IMR-90 (cell line): ENCODE measurements at regions not wholly inside any gene's neighbourhood (a gene's known extent, or its start where the extent isn't known, plus 50 kb on each side); places are given as distances from the start of the nearest gene placed in this dataset.

ENCODE experiments used
- ATAC-seq: fragments of 200-7000 bp; cut with Tn5 transposase; 2 replicates; pipeline ENCODE4 v1.9.1; 2020; ENCODE audit warnings: low read depth, mild to moderate bottlenecking, moderate library complexity
- BruUV-seq: library from RNA; stranded (reverse); fragments of 400-500 nt; replicated peaks from 2 replicates; lab custom pipeline; 2021; lab: Mats Ljungman, UMichigan
- CTCF ChIA-PET: fragments of 300-600 bp; formaldehyde crosslinking; extraction: SDS; loops from one replicate; lab custom pipeline; 2021; ENCODE audit warnings: antibody characterized with exemption; lab: Yijun Ruan, JAX
- POLR2A ChIA-PET: fragments of 300-600 bp; sonication (Branson Sonifier 250); formaldehyde crosslinking; loops from one replicate; lab custom pipeline; 2022; ENCODE audit warnings: antibody characterized with exemption; ENCODE audit not compliant: unreplicated experiment; lab: Charles Lee
- DNase-seq: peaks from one replicate; pipeline ENCODE4 v3.0.0; 2013
- H2AFZ ChIP-seq: replicated peaks from 2 replicates; pipeline ENCODE3; 2013; ENCODE audit warnings: low read length, mild to moderate bottlenecking; ENCODE audit not compliant: poor library complexity
- H2AK5ac ChIP-seq: 2 replicates; pipeline ENCODE4 v1.6.1; 2013; ENCODE audit warnings: low read depth, low read length, inconsistent platforms
- H2AK9ac ChIP-seq: replicated peaks from 2 replicates; pipeline ENCODE3; 2013; ENCODE audit warnings: mild to moderate bottlenecking, low read depth, low read length, moderate library complexity; ENCODE audit not compliant: poor library complexity
- H2BK120ac ChIP-seq: 2 replicates; pipeline ENCODE4 v1.6.1; 2013; ENCODE audit warnings: low read depth, low read length, inconsistent platforms
- H2BK15ac ChIP-seq: 3 replicates; pipeline ENCODE4 v1.6.1; 2013; ENCODE audit warnings: low read depth, low read length, inconsistent platforms
- H2BK20ac ChIP-seq: 2 replicates; pipeline ENCODE4 v1.6.1; 2013; ENCODE audit warnings: low read depth, mild to moderate bottlenecking, inconsistent platforms, low read length, moderate library complexity
- H2BK5ac ChIP-seq: 2 replicates; pipeline ENCODE4 v1.6.1; 2013; ENCODE audit warnings: mild to moderate bottlenecking, low read depth, low read length, inconsistent platforms; ENCODE audit not compliant: poor library complexity, severe bottlenecking
- H3K14ac ChIP-seq: replicated peaks from 2 replicates; pipeline ENCODE4 v1.6.1; 2013; ENCODE audit warnings: low read depth, low read length, inconsistent platforms
- H3K18ac ChIP-seq: 2 replicates; pipeline ENCODE4 v1.6.1; 2013; ENCODE audit warnings: low read depth, low read length, control low read depth
- H3K23ac ChIP-seq: 2 replicates; pipeline ENCODE4 v1.6.1; 2013; ENCODE audit warnings: low read depth, low read length, inconsistent platforms
- H3K27ac ChIP-seq: 2 replicates; pipeline ENCODE4 v1.5.1; 2013; ENCODE audit warnings: mild to moderate bottlenecking, control low read depth, low read length; ENCODE audit not compliant: insufficient read depth
- H3K27me3 ChIP-seq: 2 replicates; pipeline ENCODE4 v1.6.1; 2013; ENCODE audit warnings: low read length; ENCODE audit not compliant: control insufficient read depth, insufficient read depth
- H3K36me3 ChIP-seq: 2 replicates; pipeline ENCODE4 v1.6.1; 2013; ENCODE audit warnings: low read length, mixed read lengths; ENCODE audit not compliant: control insufficient read depth, insufficient read depth
- H3K4ac ChIP-seq: 2 replicates; pipeline ENCODE4 v1.6.1; 2013; ENCODE audit warnings: low read depth, low read length, inconsistent platforms
- H3K4me1 ChIP-seq: 2 replicates; pipeline ENCODE4 v1.6.1; 2013; ENCODE audit warnings: low read length, mixed read lengths; ENCODE audit not compliant: control insufficient read depth, insufficient read depth
- H3K4me2 ChIP-seq: 2 replicates; pipeline ENCODE4 v1.6.1; 2013; ENCODE audit warnings: low read depth, mild to moderate bottlenecking, control low read depth, low read length, moderate library complexity
- H3K4me3 ChIP-seq: 2 replicates; pipeline ENCODE4 v1.5.1; 2013; ENCODE audit warnings: low read depth, mild to moderate bottlenecking, control low read depth, low read length, moderate library complexity; ENCODE audit not compliant: insufficient read depth
- H3K56ac ChIP-seq: 2 replicates; pipeline ENCODE4 v1.6.1; 2013; ENCODE audit warnings: low read length, inconsistent platforms; ENCODE audit not compliant: insufficient read depth; ENCODE audit errors: extremely low read depth
- H3K79me1 ChIP-seq, 2 experiments: 2 replicates each; pipeline ENCODE4 v1.6.1; 2013; ENCODE audit warnings: low read length in 2 of 2, inconsistent platforms in 1 of 2, low read depth in 1 of 2
- H3K9ac ChIP-seq: 2 replicates; pipeline ENCODE4 v1.6.1; 2013; ENCODE audit warnings: low read depth, low read length, control low read depth
- H3K9me1 ChIP-seq: 2 replicates; pipeline ENCODE4 v1.6.1; 2013; ENCODE audit warnings: low read length, inconsistent platforms; ENCODE audit not compliant: insufficient read depth
- H3K9me3 ChIP-seq: 2 replicates; pipeline ENCODE4 v1.6.1; 2013; ENCODE audit warnings: low read length; ENCODE audit not compliant: control insufficient read depth, insufficient read depth
- H4K20me1 ChIP-seq: 2 replicates; pipeline ENCODE4 v1.6.1; 2013; ENCODE audit warnings: low read length, inconsistent platforms; ENCODE audit not compliant: insufficient read depth
- H4K5ac ChIP-seq: 2 replicates; pipeline ENCODE4 v1.6.1; 2013; ENCODE audit warnings: mild to moderate bottlenecking, low read depth, low read length, control low read depth
- H4K8ac ChIP-seq, 2 experiments: 2 replicates each; pipeline ENCODE4 v1.6.1; 2013; ENCODE audit warnings: low read depth in 2 of 2, low read length in 2 of 2, control low read depth in 1 of 2, inconsistent platforms in 1 of 2
- H4K91ac ChIP-seq: 2 replicates; pipeline ENCODE4 v1.6.1; 2013; ENCODE audit warnings: low read depth, low read length, inconsistent platforms; ENCODE audit not compliant: insufficient read depth
- CHD1 ChIP-seq: IDR thresholded peaks from 2 replicates; pipeline ENCODE4 v1.6.1; 2012; ENCODE audit warnings: low read depth, low read length, improper control_type of control experiment
- FOS ChIP-seq: fragments of 150-350 bp; IDR thresholded peaks from 2 replicates; pipeline ENCODE4 v1.6.1; 2016; ENCODE audit warnings: low read depth, low read length
- WGBS, 2 experiments: methylation state at CpG; one replicate each; pipeline versions ENCODE4 v1.1.5 to v1.1.7; 2013; ENCODE audit warnings: missing lambda C conversion rate in 2 of 2; ENCODE audit not compliant: insufficient read length in 1 of 2; ENCODE audit errors: extremely low coverage in 2 of 2; 5-methylcytosine and 5-hydroxymethylcytosine counted together
- dilution Hi-C: fragments of 300-500 bp; cut with HindIII; formaldehyde crosslinking; loops from one replicate; pipeline ENCODE4 v1.14.3; 2018; ENCODE audit warnings: low sequenced_read_pairs; ENCODE audit not compliant: unreplicated experiment
- in situ Hi-C: fragments of 300-500 bp; cut with MboI; formaldehyde crosslinking; loops from 3 replicates; pipeline ENCODE4 v1.14.3; 2019; ENCODE audit warnings: low sequenced_read_pairs, inconsistent platforms, mixed read lengths
- intact Hi-C: fragments of 100-400 bp; cut with micrococcal nuclease; formaldehyde crosslinking; loops from 2 replicates; pipeline ENCODE4 v1.10.0; 2022

GRCh38 chr12:88836156-88836555 lies 255.9 kb upstream of the KITLG start:
- dilution Hi-C loops (no loop called here), in situ Hi-C loops (no loop called here), intact Hi-C loops (no loop called here)
- Histone ChIP-seq H4K5ac (no peak overlapping the region), H4K8ac (no peak overlapping the region), H3K9me3 (peaks cover 9% of the 10 kb centered on the region; the same call in 1 of the 2 replicates), H3K4me1 (no peaks in the 10 kb centered on the region), H2BK15ac (no peak overlapping the region), H3K36me3 (no peaks in the 10 kb centered on the region), H4K20me1 (no peaks in the 10 kb centered on the region), H2AK9ac (no peak overlapping the region), H3K23ac (no peak overlapping the region), H3K14ac (no peak overlapping the region), H3K79me1 (no peaks in the 10 kb centered on the region), H3K27ac (no peak overlapping the region), H2AFZ (no peak overlapping the region), H3K9me1 (no peaks in the 10 kb centered on the region), H2AK5ac (no peak overlapping the region), H3K18ac (no peak overlapping the region), H3K4me3 (no peak overlapping the region), H3K27me3 (no peaks in the 10 kb centered on the region), H3K4me2 (no peak overlapping the region), H2BK5ac (no peak overlapping the region), H2BK20ac (no peak overlapping the region), H3K9ac (no peak overlapping the region), H3K4ac (no peak overlapping the region), H2BK120ac (no peak overlapping the region), H3K56ac (no peak overlapping the region), H4K91ac (no peak overlapping the region)
- TF ChIP-seq CHD1, result no peak
- TF ChIP-seq FOS, result no peak
- WGBS, 2 experiments, result no CpG with 5 or more reads among the region's 1 CpG
- BruUV-seq, result no TSS peak
- CTCF ChIA-PET, result interaction anchor here (0.6 kb wide), 1 partner anchor 256 kb away, joined by 3 read pairs; no protein-coding TSS in a partner anchor
- no peak for ATAC-seq
- no peak for DNase-seq
- POLR2A ChIA-PET, result no interaction called here
